COLO668 (cell line): ENCODE measurements at regions not wholly inside any gene's neighbourhood (a gene's known extent, or its start where the extent isn't known, plus 50 kb on each side); places are given as distances from the start of the nearest gene placed in this dataset.

Source experiments
- DNase-seq: peaks from one replicate; lab custom pipeline; 2025; ENCODE audit not compliant: unreplicated experiment; lab: John Stamatoyannopoulos, UW

GRCh38 chr21:15233611-15234010 lies 168.8 kb upstream of the NRIP1 start:
- no peak for DNase-seq

- no peak for DNase-seq
Observed at GRCh38 chr21:15236111-15236510, 171.3 kb upstream of the NRIP1 start.

GRCh38 chr21:15240848-15241247 lies 176.0 kb upstream of the NRIP1 start:
- DNase-seq: no peak

GRCh38 chr21:15241997-15242736 lies 177.4 kb upstream of the NRIP1 start:
- DNase-seq: no peak

- no peak for DNase-seq
Observed at GRCh38 chr21:15242906-15243305, 178.1 kb upstream of the NRIP1 start.

- DNase-seq: no peak
Observed at GRCh38 chr21:15243406-15243805, 178.6 kb upstream of the NRIP1 start.

GRCh38 chr21:15247613-15248012 lies 182.8 kb upstream of the NRIP1 start:
- DNase-seq: no peak

GRCh38 chr21:15249285-15249993 lies 184.6 kb upstream of the NRIP1 start:
- DNase-seq: no peak

- DNase-seq: no peak
Observed at GRCh38 chr21:15250384-15250783, 185.6 kb upstream of the NRIP1 start.

GRCh38 chr21:15252431-15252830 lies 187.6 kb upstream of the NRIP1 start:
- no peak for DNase-seq

- DNase-seq: no peak
Observed at GRCh38 chr21:15254111-15254510, 189.3 kb upstream of the NRIP1 start.

GRCh38 chr21:15255261-15255660 lies 190.5 kb upstream of the NRIP1 start:
- DNase-seq: no peak

GRCh38 chr21:15255763-15256162 lies 191.0 kb upstream of the NRIP1 start:
- no peak for DNase-seq

GRCh38 chr21:15256996-15257395 lies 192.2 kb upstream of the NRIP1 start:
- no peak for DNase-seq

GRCh38 chr21:15257646-15258045 lies 192.8 kb upstream of the NRIP1 start:
- DNase-seq: no peak

- no peak for DNase-seq
Observed at GRCh38 chr21:15259824-15260223, 195.0 kb upstream of the NRIP1 start.

- DNase-seq: no peak
Observed at GRCh38 chr21:15260604-15261003, 195.8 kb upstream of the NRIP1 start.

- no peak for DNase-seq
Observed at GRCh38 chr21:15264084-15264665, 199.4 kb upstream of the NRIP1 start.

- DNase-seq: no peak
Observed at GRCh38 chr21:15272171-15272570, 207.4 kb upstream of the NRIP1 start.

- DNase-seq: no peak
Observed at GRCh38 chr21:15272591-15272990, 207.8 kb upstream of the NRIP1 start.

- no peak for DNase-seq
Observed at GRCh38 chr21:15273244-15273643, 208.4 kb upstream of the NRIP1 start.
